Tongue (tissue), 1 donor: ENCODE measurements at regions not wholly inside any gene's neighbourhood (a gene's known extent, or its start where the extent isn't known, plus 50 kb on each side); places are given as distances from the start of the nearest gene placed in this dataset.
"Not testable (repeated sequence)": the region's sequence is repeated elsewhere in the genome, so short reads cannot be mapped to it uniquely, and the experiment has no call there.

ENCODE experiments used
- DNase-seq: peaks from one replicate; pipeline ENCODE4 v3.0.0-alpha.2; 2015

- no peak for DNase-seq
Observed at GRCh38 chr2:120533625-120534024, 187.7 kb downstream of the INHBB start.

DNA sequence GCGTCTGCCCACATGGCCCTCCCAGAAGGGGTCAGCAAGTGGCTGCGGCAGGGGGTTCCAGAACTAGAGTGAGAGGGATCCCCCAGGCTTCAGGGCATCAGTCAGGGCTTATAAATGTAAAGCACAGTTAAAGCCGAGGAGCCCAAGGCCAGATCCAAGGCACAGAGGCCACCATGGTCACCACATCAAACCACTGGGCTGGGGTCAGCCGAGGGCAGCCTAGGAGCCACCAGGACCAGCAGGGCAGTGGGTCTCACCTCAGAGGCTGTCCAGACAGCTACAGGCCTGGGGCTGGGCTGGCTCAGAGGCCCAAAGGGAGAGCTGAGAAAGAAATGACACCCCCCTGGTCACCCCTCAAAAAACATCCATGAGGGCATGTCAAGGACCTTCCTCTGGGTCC lies 188.5 kb downstream of the INHBB start:
- no peak for DNase-seq

GRCh38 chr2:120535081-120535480 lies 189.1 kb downstream of the INHBB start:
- DNase-seq = no peak

- no peak for DNase-seq
Observed at GRCh38 chr2:120536141-120536540, 190.2 kb downstream of the INHBB start.

GRCh38 chr2:120538691-120539423 lies 192.9 kb downstream of the INHBB start:
- peak; percentile 13 for DNase-seq

- no peak for DNase-seq
Observed at GRCh38 chr2:120539424-120539936, 193.5 kb downstream of the INHBB start.

DNA sequence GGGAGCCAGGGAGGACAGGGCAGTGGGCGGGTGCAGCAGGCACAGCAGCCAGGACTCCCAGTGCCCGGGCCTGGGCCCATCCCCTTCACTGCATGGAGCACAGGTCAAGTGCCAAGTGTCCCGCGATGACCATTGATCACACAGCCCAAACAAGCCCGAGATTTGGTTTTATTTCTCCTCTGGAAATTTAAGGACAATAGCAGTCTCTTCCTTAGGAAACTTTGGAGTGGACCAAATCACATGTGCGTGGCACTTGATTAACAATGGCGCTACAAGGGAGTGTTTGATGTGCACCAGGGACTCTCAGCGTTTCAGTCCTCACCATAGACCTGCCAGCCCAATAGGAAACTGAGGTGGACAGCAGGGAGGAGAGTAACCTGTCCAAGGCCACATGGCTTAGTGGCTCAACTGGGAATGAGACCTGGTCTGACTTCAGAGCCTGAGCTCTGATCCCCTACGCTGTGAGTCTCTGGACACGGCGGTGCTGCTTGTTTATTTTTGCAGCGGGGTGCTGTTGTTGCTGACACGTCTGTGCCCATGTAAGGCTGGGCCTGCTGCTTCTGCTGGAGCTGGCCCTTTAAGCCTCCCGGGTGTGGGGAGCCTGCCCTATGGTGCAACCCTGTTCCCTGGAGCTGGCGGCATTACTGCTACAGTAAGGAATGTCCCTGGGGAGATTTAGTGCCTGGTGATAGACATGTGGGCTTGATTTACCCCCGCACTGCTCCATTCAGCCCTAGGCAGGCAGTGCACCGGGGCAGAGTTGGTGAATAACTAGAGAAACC lies 194.2 kb downstream of the INHBB start:
- peak; percentile 60 for DNase-seq

GRCh38 chr2:120540719-120541552 lies 194.7 kb upstream of the GLI2 start:
- DNase-seq = no peak

- DNase-seq = no peak
Observed at GRCh38 chr2:120541553-120541932, 194.1 kb upstream of the GLI2 start.

DNA sequence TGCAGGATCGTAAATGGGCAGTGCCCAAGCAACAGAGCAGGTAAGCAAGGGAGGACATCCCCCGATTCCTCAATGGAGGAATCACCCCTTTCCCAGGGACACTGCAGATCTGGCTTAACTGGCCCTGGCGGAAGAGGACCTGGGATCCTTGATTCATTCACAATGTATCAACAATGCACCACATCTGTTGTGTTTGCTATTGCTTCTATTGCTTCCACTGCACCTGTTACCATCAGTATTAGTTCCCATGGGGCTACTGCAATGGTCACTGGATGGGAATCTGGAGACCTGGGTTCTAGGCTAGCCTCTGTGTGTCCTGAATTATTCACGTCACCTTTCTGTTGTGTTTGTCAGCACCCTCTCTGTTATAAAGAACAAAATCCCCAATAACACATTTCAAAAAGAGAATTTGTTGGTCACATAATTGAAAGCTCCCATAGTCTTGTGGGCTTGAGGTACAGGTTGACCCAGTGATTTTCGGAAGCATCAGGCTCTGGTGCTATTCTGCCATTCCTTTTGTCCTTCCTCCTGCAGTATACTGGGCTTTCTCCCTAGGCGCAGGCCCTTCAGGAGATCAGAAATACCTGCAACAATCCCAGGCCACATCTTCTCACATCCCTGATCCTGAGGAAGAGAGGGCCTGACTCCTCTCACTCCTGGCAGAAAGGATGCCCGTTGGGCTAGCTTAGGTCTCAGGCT lies 193.5 kb upstream of the GLI2 start:
- no peak for DNase-seq

DNA sequence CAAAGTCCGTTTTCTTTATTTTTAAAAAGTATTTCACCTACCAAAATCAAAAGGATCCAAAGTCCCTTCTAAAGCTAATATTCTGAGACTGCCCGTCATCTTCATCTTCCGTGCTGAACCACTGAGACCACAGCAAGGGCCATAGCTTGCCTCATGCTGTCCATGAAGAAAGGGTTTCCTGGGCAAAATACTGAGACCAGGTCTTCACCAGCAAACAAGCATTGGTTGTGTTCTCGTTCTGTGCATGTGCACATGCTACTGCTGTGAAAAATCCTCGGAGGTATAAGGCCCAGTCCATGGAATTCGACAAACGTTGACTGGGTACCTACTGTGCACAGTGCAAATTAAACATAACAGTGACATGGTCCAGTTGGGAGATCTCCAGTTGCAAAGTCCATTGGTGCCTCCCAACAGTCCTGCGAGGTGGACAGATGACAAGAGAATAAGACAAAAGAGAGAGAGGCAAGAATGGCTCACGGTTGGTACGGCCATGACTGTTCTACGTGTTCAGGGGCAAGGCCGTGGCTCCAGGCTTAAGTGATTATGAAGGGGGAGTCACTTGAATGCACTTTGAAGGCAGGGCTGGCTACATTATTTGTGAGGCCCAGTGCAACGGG lies 192.6 kb upstream of the GLI2 start:
- no peak for DNase-seq

- peak; percentile 16 for DNase-seq
Observed at GRCh38 chr2:120543899-120544298, 191.8 kb upstream of the GLI2 start.

DNA sequence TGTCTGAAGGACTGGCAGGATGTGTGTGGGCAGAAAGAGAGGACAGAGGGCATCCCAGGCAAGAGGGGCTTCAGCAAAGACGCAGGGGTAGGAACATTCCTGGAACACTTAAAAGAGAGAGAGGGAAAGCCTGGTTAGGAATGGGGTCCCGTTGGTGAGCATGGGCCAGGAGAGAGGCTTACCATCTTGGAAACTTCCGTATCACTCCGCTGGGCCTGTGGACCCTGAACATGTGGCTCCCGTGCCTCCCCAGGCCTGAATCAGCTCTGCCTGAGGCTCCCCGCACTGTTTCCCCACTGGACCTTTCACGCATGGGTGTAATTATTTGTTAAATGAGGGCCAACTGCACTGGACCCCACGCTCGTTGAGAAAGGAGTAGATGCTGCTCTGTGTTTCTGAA lies 191.1 kb upstream of the GLI2 start:
- DNase-seq = no peak

DNA sequence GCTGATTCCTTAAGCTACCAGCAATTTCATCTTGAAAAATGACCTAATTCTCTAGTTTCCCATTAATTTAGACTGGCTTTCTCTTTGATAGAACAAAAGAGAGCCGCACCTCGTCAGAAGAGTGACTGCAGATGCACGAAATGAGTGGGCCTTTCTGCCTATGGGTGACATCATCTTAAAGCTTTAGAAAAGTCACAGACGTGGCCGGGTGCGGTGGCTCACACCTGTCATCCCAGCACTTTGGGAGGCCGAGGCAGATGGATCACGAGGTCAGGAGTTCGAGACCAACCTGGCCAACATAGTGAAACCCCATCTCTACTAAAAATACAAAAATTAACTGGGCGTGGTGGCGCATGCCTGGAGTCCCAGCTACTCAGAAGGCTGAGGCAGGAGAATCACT lies 190.7 kb upstream of the GLI2 start:
- DNase-seq = not testable (repeated sequence)

- DNase-seq = peak; percentile 10
Observed at GRCh38 chr2:120545521-120546047, 190.1 kb upstream of the GLI2 start.

DNA sequence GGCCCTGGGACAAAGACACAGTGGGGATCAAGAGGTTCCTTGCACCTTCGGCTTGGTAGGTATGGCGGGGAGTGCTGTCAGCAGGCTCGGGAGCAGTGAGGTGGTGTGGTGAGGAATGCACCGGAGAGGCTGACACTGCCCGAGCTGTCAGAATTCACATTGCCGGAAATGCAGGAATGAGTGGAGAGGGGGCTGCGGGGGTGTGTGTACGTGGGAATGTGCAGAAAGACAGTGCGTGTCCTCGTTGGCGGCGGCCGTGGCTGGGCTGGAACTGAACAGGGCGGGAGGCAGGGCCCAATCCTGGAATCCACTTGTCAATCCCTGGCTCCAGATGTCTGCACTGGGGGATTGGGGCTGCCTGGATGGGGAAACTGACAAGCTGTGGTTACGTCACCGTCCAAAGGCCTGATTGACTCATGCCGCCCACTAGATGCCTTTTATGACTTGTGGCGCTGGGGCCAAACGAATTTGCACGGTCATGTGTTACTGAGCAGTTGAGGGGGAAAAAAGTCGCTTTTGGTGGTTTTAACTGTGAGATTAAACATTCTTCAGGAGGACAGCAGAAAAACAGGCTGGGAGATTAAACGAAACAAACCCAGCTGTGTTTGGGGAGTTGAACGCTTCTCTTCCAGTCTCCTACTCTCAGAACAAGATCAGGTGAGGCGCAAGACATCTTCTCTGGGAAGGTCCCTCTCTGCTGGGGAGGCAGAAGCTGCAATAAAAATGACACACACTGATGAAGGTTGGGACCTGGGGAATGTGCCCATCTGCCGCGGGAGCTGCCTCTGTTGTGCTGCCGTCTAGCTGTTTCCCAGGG lies 189.4 kb upstream of the GLI2 start:
- DNase-seq = peak; percentile 74

DNA sequence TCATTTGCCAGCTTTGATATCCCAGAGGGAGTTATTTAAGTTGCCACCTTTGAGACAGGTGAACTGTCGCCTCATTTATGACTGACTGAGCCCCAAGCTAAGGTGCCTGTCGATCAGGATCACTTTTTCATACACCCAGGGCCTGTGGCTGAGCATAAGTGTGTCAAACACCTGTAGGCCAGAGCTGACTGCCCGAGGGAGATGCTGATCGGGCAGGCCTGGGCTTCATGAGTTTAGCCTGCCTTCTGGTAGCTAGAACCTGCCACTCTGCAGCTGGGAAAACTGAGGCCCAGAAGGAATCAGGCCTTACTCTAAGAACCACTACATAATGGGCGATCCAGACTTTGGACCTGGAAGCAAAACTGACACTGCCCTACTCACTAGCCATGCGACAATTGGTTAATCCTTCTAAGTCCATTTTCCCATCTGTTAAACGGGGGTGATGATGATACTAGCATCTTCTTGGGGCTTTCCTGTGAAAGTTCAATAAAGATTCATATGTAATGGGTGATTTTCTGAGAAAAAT lies 188.7 kb upstream of the GLI2 start:
- DNase-seq = no peak

DNA sequence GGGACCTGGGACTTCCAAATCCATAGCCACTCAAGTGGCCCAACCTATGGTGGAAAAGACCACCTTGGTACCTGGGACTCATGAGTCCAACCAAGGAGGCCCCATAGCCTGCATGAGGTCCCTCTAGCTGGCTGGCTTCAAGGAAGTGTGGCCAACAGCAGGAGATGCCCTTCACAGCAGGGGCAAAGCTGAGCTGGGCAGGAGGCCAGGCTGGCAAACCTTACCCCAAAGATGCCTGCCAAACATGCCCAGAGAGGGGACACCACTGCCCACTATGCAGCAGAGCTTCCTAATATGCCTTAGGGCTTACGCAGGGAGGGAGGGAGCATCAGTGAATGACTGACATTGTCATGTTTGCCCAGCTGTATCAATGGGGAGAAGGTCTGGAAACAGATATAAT lies 188.0 kb upstream of the GLI2 start:
- no peak for DNase-seq

GRCh38 chr2:120548627-120549608 lies 186.8 kb upstream of the GLI2 start:
- no peak for DNase-seq
